Stimulated activated CD4-positive, alpha-beta T cell treated with anti-CD3 and anti-CD28 coated beads, TNF-alpha, amount 100 ng/mL, for 1 hour (primary cell): ENCODE measurements at regions not wholly inside any gene's neighbourhood (a gene's known extent, or its start where the extent isn't known, plus 50 kb on each side); places are given as distances from the start of the nearest gene placed in this dataset.

ENCODE experiments used
- DNase-seq, 3 donors: peaks; one replicate each; pipeline ENCODE4 v3.0.0-alpha.2; 2020; ENCODE audit warnings: low read depth in 3 of 3, low spot score in 1 of 3

GRCh38 chr11:70776914-70777532 is 378.7 kb downstream of the CTTN start:
- no peak for DNase-seq

- no peak for DNase-seq
Measured at GRCh38 chr11:70778883-70779282, 380.6 kb downstream of the CTTN start.

GRCh38 chr11:70779433-70780245 is 381.3 kb downstream of the CTTN start:
- DNase-seq = no peak

GRCh38 chr11:70780246-70780535 is 381.9 kb downstream of the CTTN start:
- DNase-seq = no peak

- no peak for DNase-seq
Measured at GRCh38 chr11:70782401-70782913, 384.1 kb downstream of the CTTN start.

- DNase-seq = no peak
Measured at GRCh38 chr11:70783356-70783755, 385.0 kb downstream of the CTTN start.

- no peak for DNase-seq
Measured at GRCh38 chr11:70783821-70784220, 385.5 kb downstream of the CTTN start.

GRCh38 chr11:70785372-70785771 is 387.0 kb downstream of the CTTN start:
- no peak for DNase-seq

- no peak for DNase-seq
Measured at GRCh38 chr11:70786021-70786665, 387.8 kb downstream of the CTTN start.

GRCh38 chr11:70788248-70789022 is 390.1 kb downstream of the CTTN start:
- DNase-seq = no peak

GRCh38 chr11:70790671-70791300 is 392.5 kb downstream of the CTTN start:
- DNase-seq = no peak

GRCh38 chr11:70796648-70797227 is 398.4 kb downstream of the CTTN start:
- DNase-seq = no peak

GRCh38 chr11:70798296-70798695 is 400.0 kb downstream of the CTTN start:
- DNase-seq = no peak

- DNase-seq = no peak
Measured at GRCh38 chr11:70799386-70799785, 401.1 kb downstream of the CTTN start.

GRCh38 chr11:70802185-70802584 is 403.9 kb downstream of the CTTN start:
- no peak for DNase-seq

GRCh38 chr11:70804139-70804837 is 406.0 kb downstream of the CTTN start:
- DNase-seq = no peak

GRCh38 chr11:70805243-70805642 is 406.9 kb downstream of the CTTN start:
- DNase-seq = no peak

GRCh38 chr11:70805971-70806370 is 407.6 kb downstream of the CTTN start:
- no peak for DNase-seq

GRCh38 chr11:70806461-70807194 is 408.3 kb downstream of the CTTN start:
- no peak for DNase-seq
